Heart left ventricle (tissue), 13 donors: ENCODE measurements at regions not wholly inside any gene's neighbourhood (a gene's known extent, or its start where the extent isn't known, plus 50 kb on each side); places are given as distances from the start of the nearest gene placed in this dataset.

Experiments
- CTCF ChIP-seq, 12 donors: fragments of 200-600 bp; sonication (generic) in 4 of 12; IDR thresholded peaks; one replicate each; pipeline versions ENCODE4 v1.5.0 to v1.8.0; 2018 to 2022; ENCODE audit warnings: antibody characterized with exemption in 12 of 12, mild to moderate bottlenecking in 5 of 12
- POLR2A ChIP-seq, 2 donors: fragments of 450-650 bp; IDR thresholded peaks; one replicate each; pipeline ENCODE4 v1.6.1; 2017; ENCODE audit warnings: antibody characterized with exemption in 2 of 2, mild to moderate bottlenecking in 2 of 2, moderate library complexity in 2 of 2
- donor health status: ischemic (EF 13 %, LVEDD 7.1; RV severe dilation, severe dysfunction).
- donor health status: DM: no; HTN: yes; CAD: no.
- donor health status: DM: no; HTN: no; CAD: no.
- donor health status: ischemic (EF 25% LVEDD 6.9; RV normal size, moderate dysfunction).
- donor health status: ischemic (EF 25% LVEDD 5.7; RV mildly dilated, moderate dysfunction).
- donor health status: ischemic (EF 35%, LVEDD 5.7; RV mildly dilated, moderate dysfunction).
- donor health status: nonischemic (EF 11% LVEDD 7.7; RV severe dilation, severe dysfunction).
- donor health status: DM: yes; HTN: yes; CAD: no.
- donor health status: PGD.
- donor health status: ischemic (EF 29% LVEDD 5.4; RV normal size, mild dysfunction).
- donor health status: nonischemic (EF 23%, LVEDD 6.1; RV moderate dilation, normal function).

GRCh38 chr3:88678747-88679146 is 428.7 kb upstream of the EPHA3 start:
- TF ChIP-seq CTCF (IDR thresholded peaks at IDR 0.05) (no peak), POLR2A (IDR thresholded peaks at IDR 0.05) (no peak)
